PFSK-1 (cell line): ENCODE measurements at regions not wholly inside any gene's neighbourhood (a gene's known extent, or its start where the extent isn't known, plus 50 kb on each side); places are given as distances from the start of the nearest gene placed in this dataset.

ENCODE experiments used
- REST ChIP-seq, 2 experiments: IDR thresholded peaks; 2 replicates each; pipeline versions ENCODE4 v1.6.1 to v1.8.0; 2011 to 2012; ENCODE audit warnings: low read depth in 2 of 2, low read length in 2 of 2, control low read depth in 1 of 2, inconsistent platforms in 1 of 2, mild to moderate bottlenecking in 1 of 2, moderate library complexity in 1 of 2; ENCODE audit not compliant: insufficient read depth in 1 of 2
- SIN3A ChIP-seq: IDR thresholded peaks from 2 replicates; pipeline ENCODE4 v1.6.1; 2012; ENCODE audit warnings: mild to moderate bottlenecking, low read length, moderate library complexity, borderline replicate concordance; ENCODE audit not compliant: insufficient read depth

GRCh38 chr11:134564472-134565200, 152.6 kb upstream of the B3GAT1 start:
- no peak for TF ChIP-seq REST (IDR thresholded peaks at IDR 0.05; ENCODE audit: insufficient read depth in 1 of 2, low read depth in 2 of 2, low read length in 2 of 2)
- TF ChIP-seq SIN3A = no peak
